Body of pancreas (tissue), 4 donors: ENCODE measurements at regions not wholly inside any gene's neighbourhood (a gene's known extent, or its start where the extent isn't known, plus 50 kb on each side); places are given as distances from the start of the nearest gene placed in this dataset.
"Not testable (repeated sequence)": the region's sequence is repeated elsewhere in the genome, so short reads cannot be mapped to it uniquely, and the experiment has no call there.

Experiments used
- ATAC-seq: fragments of 150-250 bp; one replicate; pipeline ENCODE4 v1.9.1; 2016
- DNase-seq, 4 donors: peaks; one replicate each; pipeline ENCODE4 v3.0.0-alpha.2; 2019
- H3K27ac ChIP-seq, 4 donors: fragments of 200-600 bp; sonication (generic); 1 replicate in 3 of 4; 2 replicates in 1 of 4; pipeline versions ENCODE4 v1.5.1 to v1.6.1; 2016 to 2019; ENCODE audit warnings: mild to moderate bottlenecking in 1 of 4, mixed read lengths in 1 of 4, moderate library complexity in 1 of 4
- H3K27me3 ChIP-seq, 2 donors: fragments of 200-600 bp; sonication (generic); one replicate each; pipeline ENCODE4 v1.6.0; 2016; ENCODE audit warnings: mild to moderate bottlenecking in 1 of 2
- H3K36me3 ChIP-seq, 2 donors: fragments of 200-600 bp; sonication (generic); replicated peaks in 1 of 2; 2 replicates each; pipeline ENCODE4 v1.5.1; 2016; ENCODE audit warnings: low read depth in 2 of 2; ENCODE audit not compliant: insufficient read depth in 1 of 2
- H3K4me1 ChIP-seq: fragments of 200-600 bp; sonication (generic); one replicate; pipeline ENCODE4 v1.6.0; 2016
- H3K4me3 ChIP-seq, 2 donors: fragments of 200-600 bp; sonication (generic); 1 replicate in 1 of 2; 2 replicates in 1 of 2; pipeline ENCODE4 v1.5.1; 2016 to 2019
- H3K9me3 ChIP-seq, 3 donors: fragments of 200-600 bp; sonication (generic); 1 replicate in 2 of 3; 2 replicates in 1 of 3; pipeline ENCODE4 v1.5.1; 2016
- POLR2A ChIP-seq, 3 donors: fragments of 450-650 bp; IDR thresholded peaks; one replicate each; pipeline ENCODE4 v1.6.1; 2016; ENCODE audit warnings: antibody characterized with exemption in 3 of 3, mild to moderate bottlenecking in 2 of 3
- WGBS, 2 donors: methylation state at CpG; one replicate each; pipeline ENCODE4 v1.1.5; 2017; 5-methylcytosine and 5-hydroxymethylcytosine counted together
- intact Hi-C: fragments of 100-400 bp; cut with DNase I; formaldehyde crosslinking; loops from one replicate; pipeline ENCODE4 v1.15.1; 2023
- TF ChIP-seq, protein P1 (sequence below), 7 experiments: fragments of 450-650 bp in 4 of 7; fragments of 200-600 bp in 3 of 7; sonication (generic) in 3 of 7; IDR thresholded peaks; one replicate each; pipeline ENCODE4 v1.5.1; 2016 to 2019; ENCODE audit warnings: antibody characterized with exemption in 7 of 7

DNA sequence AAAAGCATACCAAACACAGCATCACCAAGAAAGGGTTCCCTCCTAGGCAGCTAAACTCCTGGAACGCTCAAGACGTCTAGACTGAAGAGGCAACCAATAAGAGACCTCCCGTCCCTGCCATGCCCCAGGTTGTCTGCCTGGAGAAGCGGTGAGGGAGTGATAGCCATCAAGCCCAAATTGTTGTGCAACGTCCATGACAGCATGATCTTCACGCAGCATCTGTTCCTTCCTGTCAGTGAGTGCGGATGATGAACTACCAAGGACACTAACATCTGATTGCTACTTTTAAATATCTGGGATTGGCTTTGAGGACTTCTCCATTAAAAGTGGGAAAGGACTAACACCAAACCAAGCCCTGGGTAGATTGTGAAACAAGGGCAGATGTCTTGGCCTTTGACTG lies 149.7 kb downstream of the TXNL1 start:
- no peak for DNase-seq
- H3K4me1 ChIP-seq, result no peaks in the 10 kb centered on the region
- TF ChIP-seq, protein P1, sequence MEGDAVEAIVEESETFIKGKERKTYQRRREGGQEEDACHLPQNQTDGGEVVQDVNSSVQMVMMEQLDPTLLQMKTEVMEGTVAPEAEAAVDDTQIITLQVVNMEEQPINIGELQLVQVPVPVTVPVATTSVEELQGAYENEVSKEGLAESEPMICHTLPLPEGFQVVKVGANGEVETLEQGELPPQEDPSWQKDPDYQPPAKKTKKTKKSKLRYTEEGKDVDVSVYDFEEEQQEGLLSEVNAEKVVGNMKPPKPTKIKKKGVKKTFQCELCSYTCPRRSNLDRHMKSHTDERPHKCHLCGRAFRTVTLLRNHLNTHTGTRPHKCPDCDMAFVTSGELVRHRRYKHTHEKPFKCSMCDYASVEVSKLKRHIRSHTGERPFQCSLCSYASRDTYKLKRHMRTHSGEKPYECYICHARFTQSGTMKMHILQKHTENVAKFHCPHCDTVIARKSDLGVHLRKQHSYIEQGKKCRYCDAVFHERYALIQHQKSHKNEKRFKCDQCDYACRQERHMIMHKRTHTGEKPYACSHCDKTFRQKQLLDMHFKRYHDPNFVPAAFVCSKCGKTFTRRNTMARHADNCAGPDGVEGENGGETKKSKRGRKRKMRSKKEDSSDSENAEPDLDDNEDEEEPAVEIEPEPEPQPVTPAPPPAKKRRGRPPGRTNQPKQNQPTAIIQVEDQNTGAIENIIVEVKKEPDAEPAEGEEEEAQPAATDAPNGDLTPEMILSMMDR (IDR thresholded peaks at IDR 0.05), result no peak
- no peak for TF ChIP-seq POLR2A (IDR thresholded peaks at IDR 0.05)
- no peak overlapping the region for H3K27ac ChIP-seq
- no peak overlapping the region for H3K4me3 ChIP-seq
- H3K36me3 ChIP-seq, result no peaks in the 10 kb centered on the region
- intact Hi-C loops, result no loop called here
- no peaks in the 10 kb centered on the region for H3K9me3 ChIP-seq
- no peak for ATAC-seq
- no peaks in the 10 kb centered on the region for H3K27me3 ChIP-seq
- 67 to 76% methylated on average over 7 of the region's 7 CpGs for WGBS, 2 donors

DNA sequence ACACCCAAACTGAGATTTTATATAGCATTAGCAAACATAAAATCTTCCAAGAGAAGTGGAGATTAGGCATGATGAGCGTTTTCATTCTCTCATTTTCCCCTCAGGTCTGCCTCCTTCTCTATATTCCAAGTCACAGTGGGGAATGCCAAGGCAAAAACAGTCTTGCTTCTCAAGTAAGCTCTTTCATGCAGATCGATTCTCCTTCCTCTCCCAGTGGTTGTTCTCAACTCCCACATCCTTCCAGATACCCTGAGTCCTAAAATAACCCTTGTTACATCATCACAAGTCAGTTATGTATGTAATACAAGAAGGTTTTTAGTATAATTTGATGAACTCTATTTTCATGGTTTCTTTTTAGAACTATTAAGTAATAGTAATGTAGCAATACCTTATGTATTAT lies 150.6 kb downstream of the TXNL1 start:
- DNase-seq (no peak), ATAC-seq (no peak)
- no peaks in the 10 kb centered on the region for H3K27me3 ChIP-seq
- intact Hi-C loops, result no loop called here
- no peaks in the 10 kb centered on the region for H3K36me3 ChIP-seq
- 52 to 63% methylated on average over 2 of the region's 2 CpGs for WGBS, 2 donors
- no peaks in the 10 kb centered on the region for H3K4me1 ChIP-seq
- no peaks in the 10 kb centered on the region for H3K9me3 ChIP-seq
- H3K27ac ChIP-seq, result no peak overlapping the region
- no peak for TF ChIP-seq POLR2A (IDR thresholded peaks at IDR 0.05)
- TF ChIP-seq, protein P1 (IDR thresholded peaks at IDR 0.05), result no peak
- H3K4me3 ChIP-seq, result no peak overlapping the region

DNA sequence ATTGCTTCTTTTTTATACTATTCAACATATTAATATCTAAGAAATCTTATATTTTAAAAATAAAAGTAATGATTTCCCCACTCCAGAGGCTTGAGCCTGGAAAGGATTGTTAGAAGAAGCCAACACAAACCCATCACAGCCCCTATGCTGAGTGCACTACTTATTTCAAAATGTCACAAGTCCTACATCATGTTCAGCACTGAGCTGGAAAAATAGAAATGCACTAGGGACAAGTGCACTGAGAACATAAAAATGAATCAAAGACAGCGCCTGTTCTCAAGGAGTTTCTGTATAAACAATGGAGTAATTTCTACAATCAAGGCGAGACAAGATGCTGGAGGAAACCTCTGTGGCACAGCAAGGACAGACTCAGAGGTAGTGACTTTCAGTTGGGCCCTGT lies 155.0 kb downstream of the TXNL1 start:
- WGBS, 2 donors, result 61 to 100% methylated on average over 2 of the region's 2 CpGs
- TF ChIP-seq, protein P1 (IDR thresholded peaks at IDR 0.05), result no peak
- TF ChIP-seq POLR2A (IDR thresholded peaks at IDR 0.05), result no peak

DNA sequence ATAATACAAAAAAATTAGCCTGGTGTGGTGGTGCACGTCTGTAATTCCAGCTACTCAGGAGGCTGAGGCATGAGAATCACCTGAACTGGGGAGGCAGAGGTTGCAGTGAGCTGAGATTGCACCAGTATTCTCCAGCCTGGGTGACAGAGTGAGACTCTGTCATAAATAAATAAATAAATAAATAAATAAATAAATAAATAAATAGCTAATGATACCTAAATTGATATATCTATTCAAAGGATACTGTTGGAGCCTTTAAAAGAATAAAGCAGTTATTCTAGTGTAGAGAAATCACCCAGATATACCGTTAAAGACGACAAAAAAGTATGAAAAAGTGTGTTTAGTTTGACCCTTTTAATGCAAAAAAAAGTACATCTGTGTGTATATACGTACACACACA lies 155.6 kb downstream of the TXNL1 start:
- intact Hi-C loops, result not testable (repeated sequence)

More for the DNA sequence above, 155.0 kb downstream of the TXNL1 start:
- Histone ChIP-seq H3K9me3 (no peaks in the 10 kb centered on the region), H3K27me3 (no peaks in the 10 kb centered on the region), H3K36me3 (no peaks in the 10 kb centered on the region), H3K27ac (no peak overlapping the region), H3K4me1 (no peaks in the 10 kb centered on the region), H3K4me3 (no peak overlapping the region)
- intact Hi-C loops, result no loop called here
- ATAC-seq, result no peak
- DNase-seq, result no peak

DNA sequence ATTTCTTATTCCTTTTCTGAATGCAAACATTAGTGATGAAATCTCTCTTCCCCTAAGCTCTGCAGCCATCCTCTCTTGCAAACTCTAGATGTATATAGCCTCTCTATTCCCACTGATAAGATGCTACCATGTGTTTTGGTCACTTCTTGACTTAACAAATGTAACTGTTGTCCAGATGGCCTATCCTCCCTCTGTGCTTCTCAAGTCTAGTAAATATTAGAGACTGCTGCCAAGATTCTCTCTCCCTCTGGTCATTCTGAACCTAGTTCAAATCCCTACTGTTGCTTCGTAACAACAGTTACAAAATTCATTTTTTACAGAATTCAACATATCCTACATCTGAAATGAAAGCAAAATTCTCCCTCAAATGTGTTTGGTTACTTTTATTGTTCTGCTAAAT lies 156.6 kb downstream of the TXNL1 start:
- WGBS, 2 donors, result 86 to 93% methylated on average over 1 of the region's 1 CpG

More for the DNA sequence above, 155.6 kb downstream of the TXNL1 start:
- H3K27me3 ChIP-seq, DNase-seq, H3K9me3 ChIP-seq, ATAC-seq, H3K36me3 ChIP-seq, H3K4me3 ChIP-seq, H3K27ac ChIP-seq, H3K4me1 ChIP-seq: not testable (repeated sequence)
- WGBS, 2 donors, result 77 to 83% methylated on average over 4 of the region's 4 CpGs

More for the DNA sequence above, 156.6 kb downstream of the TXNL1 start:
- no peaks in the 10 kb centered on the region for H3K9me3 ChIP-seq
- no peak overlapping the region for H3K4me3 ChIP-seq
- no peak overlapping the region for H3K27ac ChIP-seq
- H3K4me1 ChIP-seq, result no peaks in the 10 kb centered on the region
- no peaks in the 10 kb centered on the region for H3K27me3 ChIP-seq
- intact Hi-C loops, result no loop called here
- TF ChIP-seq POLR2A (IDR thresholded peaks at IDR 0.05), result no peak
- TF ChIP-seq, protein P1 (IDR thresholded peaks at IDR 0.05), result no peak
- no peak for DNase-seq
- ATAC-seq, result no peak
- no peaks in the 10 kb centered on the region for H3K36me3 ChIP-seq
